Endodermal cell (in vitro differentiated cells): ENCODE measurements at regions not wholly inside any gene's neighbourhood (a gene's known extent, or its start where the extent isn't known, plus 50 kb on each side); places are given as distances from the start of the nearest gene placed in this dataset.
A peak's percentile ranks its signal among the peaks of the same experiment; 100 is the strongest.

Source experiments
- DNase-seq: peaks from one replicate; pipeline ENCODE4 v3.0.0-alpha.2; 2017
- H3K27ac ChIP-seq: 2 replicates; pipeline ENCODE4 v1.5.1; 2013; ENCODE audit warnings: mild to moderate bottlenecking, low read depth, low read length, moderate library complexity
- H3K27me3 ChIP-seq: 2 replicates; pipeline ENCODE4 v1.6.1; 2013; ENCODE audit warnings: mild to moderate bottlenecking, low read length, moderate library complexity; ENCODE audit not compliant: insufficient read depth, control insufficient read depth, poor library complexity, severe bottlenecking
- H3K36me3 ChIP-seq: 2 replicates; pipeline ENCODE4 v1.7.0; 2013; ENCODE audit warnings: mild to moderate bottlenecking, low read length, moderate library complexity; ENCODE audit not compliant: control insufficient read depth, insufficient read depth
- H3K4me1 ChIP-seq: one replicate; pipeline ENCODE4 v1.7.0; 2013; ENCODE audit warnings: low read length; ENCODE audit not compliant: control insufficient read depth, insufficient read depth
- H3K4me3 ChIP-seq: 2 replicates; pipeline ENCODE4 v1.5.1; 2013; ENCODE audit warnings: mild to moderate bottlenecking, low read length, moderate library complexity
- H3K9ac ChIP-seq: 2 replicates; pipeline ENCODE4 v1.6.1; 2013; ENCODE audit warnings: mild to moderate bottlenecking, low read length, moderate library complexity; ENCODE audit not compliant: poor library complexity, severe bottlenecking; ENCODE audit errors: extremely low read depth
- H3K9me3 ChIP-seq: 2 replicates; pipeline ENCODE4 v1.6.1; 2013; ENCODE audit warnings: mild to moderate bottlenecking, low read length, moderate library complexity; ENCODE audit not compliant: control insufficient read depth
- H3K27ac Mint-ChIP-seq: 2 replicates; pipeline ENCODE4 v1.8.0; 2020; ENCODE audit warnings: mixed read lengths
- H3K27me3 Mint-ChIP-seq: 2 replicates; pipeline ENCODE4 v1.8.0; 2021; ENCODE audit warnings: mild to moderate bottlenecking, mixed read lengths; ENCODE audit not compliant: insufficient read depth
- H3K36me3 Mint-ChIP-seq: 2 replicates; pipeline ENCODE4 v1.8.0; 2020; ENCODE audit warnings: low read depth, mixed read lengths
- H3K4me1 Mint-ChIP-seq: 2 replicates; pipeline ENCODE4 v1.8.0; 2020; ENCODE audit warnings: mixed read lengths
- H3K4me3 Mint-ChIP-seq: 2 replicates; pipeline ENCODE4 v1.8.0; 2020; ENCODE audit warnings: mild to moderate bottlenecking, moderate library complexity, mixed read lengths
- H3K9me3 Mint-ChIP-seq: 2 replicates; pipeline ENCODE4 v1.8.0; 2020; ENCODE audit warnings: mild to moderate bottlenecking, mixed read lengths
- WGBS, 2 experiments: methylation state at CpG; one replicate each; pipeline versions ENCODE4 v1.1.5 to v1.1.7; 2013; ENCODE audit warnings: missing lambda C conversion rate in 2 of 2, mixed read lengths in 1 of 2; ENCODE audit not compliant: insufficient coverage in 1 of 2, insufficient read length in 1 of 2; 5-methylcytosine and 5-hydroxymethylcytosine counted together
- TF ChIP-seq, protein P1 (sequence below): fragments of 200-600 bp; sonication (generic); conservative IDR thresholded peaks from 2 replicates; pipeline ENCODE4 v1.5.0; 2021; ENCODE audit warnings: antibody characterized with exemption, mild to moderate bottlenecking

DNA sequence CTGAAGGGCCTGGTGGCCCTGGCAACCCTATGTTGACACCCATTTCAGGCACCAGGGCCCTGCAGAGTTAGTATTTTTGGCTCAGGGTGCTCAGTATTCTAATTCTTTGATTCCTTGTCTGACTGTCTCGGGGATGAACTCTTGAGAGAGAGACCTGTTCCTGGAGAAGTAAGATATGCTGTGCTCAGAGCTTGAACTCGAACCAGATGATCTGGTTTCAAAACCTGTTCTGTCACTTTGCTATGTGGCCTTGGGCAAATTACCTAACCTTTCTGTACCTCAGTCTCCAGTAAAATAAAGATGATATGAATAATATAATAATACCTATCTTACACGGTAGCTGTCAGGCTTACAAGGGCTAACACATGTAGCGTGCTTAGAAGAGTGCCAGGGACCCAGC is 294.2 kb downstream of the DYSF start:
- no peaks in the 10 kb centered on the region for H3K36me3 Mint-ChIP-seq
- DNase-seq, result no peak
- Histone ChIP-seq H3K4me3 (no peak overlapping the region), H3K27ac (no peak overlapping the region), H3K4me1 (no peaks in the 10 kb centered on the region), H3K9me3 (no peaks in the 10 kb centered on the region), H3K27me3 (no peaks in the 10 kb centered on the region), H3K36me3 (no peaks in the 10 kb centered on the region), H3K9ac (no peak overlapping the region)
- TF ChIP-seq, protein P1, sequence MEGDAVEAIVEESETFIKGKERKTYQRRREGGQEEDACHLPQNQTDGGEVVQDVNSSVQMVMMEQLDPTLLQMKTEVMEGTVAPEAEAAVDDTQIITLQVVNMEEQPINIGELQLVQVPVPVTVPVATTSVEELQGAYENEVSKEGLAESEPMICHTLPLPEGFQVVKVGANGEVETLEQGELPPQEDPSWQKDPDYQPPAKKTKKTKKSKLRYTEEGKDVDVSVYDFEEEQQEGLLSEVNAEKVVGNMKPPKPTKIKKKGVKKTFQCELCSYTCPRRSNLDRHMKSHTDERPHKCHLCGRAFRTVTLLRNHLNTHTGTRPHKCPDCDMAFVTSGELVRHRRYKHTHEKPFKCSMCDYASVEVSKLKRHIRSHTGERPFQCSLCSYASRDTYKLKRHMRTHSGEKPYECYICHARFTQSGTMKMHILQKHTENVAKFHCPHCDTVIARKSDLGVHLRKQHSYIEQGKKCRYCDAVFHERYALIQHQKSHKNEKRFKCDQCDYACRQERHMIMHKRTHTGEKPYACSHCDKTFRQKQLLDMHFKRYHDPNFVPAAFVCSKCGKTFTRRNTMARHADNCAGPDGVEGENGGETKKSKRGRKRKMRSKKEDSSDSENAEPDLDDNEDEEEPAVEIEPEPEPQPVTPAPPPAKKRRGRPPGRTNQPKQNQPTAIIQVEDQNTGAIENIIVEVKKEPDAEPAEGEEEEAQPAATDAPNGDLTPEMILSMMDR, result no peak
- no peak overlapping the region for H3K27ac Mint-ChIP-seq
- H3K9me3 Mint-ChIP-seq, result peaks cover 3% of the 10 kb centered on the region
- peaks cover 2% of the 10 kb centered on the region for H3K4me1 Mint-ChIP-seq
- no peak overlapping the region for H3K4me3 Mint-ChIP-seq
- 94 to 96% methylated on average over 2 to 4 of the region's 4 CpGs for WGBS, 2 experiments
- peaks cover 3% of the 10 kb centered on the region for H3K27me3 Mint-ChIP-seq

DNA sequence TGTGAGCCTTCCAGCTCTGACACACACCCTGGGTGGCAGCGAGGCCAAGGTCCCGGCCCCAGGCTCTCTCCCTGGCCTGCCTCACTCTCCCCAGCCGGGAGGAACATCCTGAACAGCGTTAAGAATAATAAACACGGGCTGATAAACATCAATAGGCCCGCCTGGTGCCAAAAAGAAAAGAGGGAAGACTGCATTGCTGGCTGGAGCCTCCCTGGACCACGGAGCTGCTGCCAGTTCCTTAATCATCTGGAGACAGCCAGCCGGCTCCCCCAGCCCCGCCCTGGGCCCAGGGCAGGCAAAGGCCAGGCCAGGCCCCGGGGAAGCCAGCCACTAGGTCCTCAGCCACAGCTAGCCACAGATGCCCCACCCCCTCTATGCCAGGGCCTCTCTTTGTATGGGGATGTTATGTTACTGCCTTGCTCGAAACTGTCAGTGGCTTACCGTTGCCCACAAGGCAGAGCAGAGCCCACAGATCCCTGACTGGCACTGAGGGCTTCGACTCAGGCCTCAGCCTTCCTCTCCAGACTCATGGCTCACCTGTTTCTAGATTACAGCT is 293.7 kb downstream of the DYSF start:
- no peaks in the 10 kb centered on the region for H3K27me3 ChIP-seq
- H3K4me1 Mint-ChIP-seq, result peaks cover 2% of the 10 kb centered on the region
- 80 to 90% methylated on average over 6 to 13 of the region's 13 CpGs for WGBS, 2 experiments
- H3K27ac Mint-ChIP-seq, result no peak overlapping the region
- no peak overlapping the region for H3K4me3 Mint-ChIP-seq
- H3K27ac ChIP-seq, result peak overlapping the region; percentile 32
- no peak overlapping the region for H3K9ac ChIP-seq
- H3K9me3 Mint-ChIP-seq, result peaks cover 2% of the 10 kb centered on the region
- no peaks in the 10 kb centered on the region for H3K36me3 Mint-ChIP-seq
- peaks cover 2% of the 10 kb centered on the region for H3K27me3 Mint-ChIP-seq
- H3K4me1 ChIP-seq, result no peaks in the 10 kb centered on the region
- TF ChIP-seq, protein P1, result no peak
- no peak overlapping the region for H3K4me3 ChIP-seq
- no peaks in the 10 kb centered on the region for H3K9me3 ChIP-seq
- peak; percentile 55 for DNase-seq
- no peaks in the 10 kb centered on the region for H3K36me3 ChIP-seq

DNA sequence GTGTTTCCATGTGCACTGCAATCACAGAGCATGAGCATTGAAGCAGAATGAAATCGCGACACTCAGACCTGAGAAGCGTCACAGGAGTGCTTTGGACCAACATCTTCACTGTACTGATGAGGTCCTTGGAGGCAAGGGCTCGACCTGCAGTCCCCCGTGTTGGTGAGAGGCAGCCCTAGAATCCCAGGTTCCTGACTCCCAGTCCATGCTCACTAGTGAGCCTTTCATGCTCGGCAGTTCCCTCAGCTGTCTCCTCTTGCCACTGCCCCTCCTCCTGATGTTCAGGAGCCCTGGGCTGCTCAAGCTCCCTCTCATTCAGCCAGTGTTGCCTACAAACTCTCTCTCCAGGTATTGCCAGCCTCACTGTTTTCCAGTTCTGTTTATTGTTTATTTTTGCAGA is 291.4 kb downstream of the DYSF start:
- 89 to 93% methylated on average over 5 to 6 of the region's 6 CpGs for WGBS, 2 experiments
- Mint-ChIP-seq H3K27me3 (no peaks in the 10 kb centered on the region), H3K9me3 (peaks cover 4% of the 10 kb centered on the region), H3K27ac (no peak overlapping the region), H3K36me3 (no peaks in the 10 kb centered on the region), H3K4me3 (no peak overlapping the region), H3K4me1 (peaks cover 2% of the 10 kb centered on the region)
- peaks cover 4% of the 10 kb centered on the region for H3K9me3 ChIP-seq
- H3K4me3 ChIP-seq, result no peak overlapping the region
- H3K27me3 ChIP-seq, result no peaks in the 10 kb centered on the region
- no peak overlapping the region for H3K27ac ChIP-seq
- TF ChIP-seq, protein P1, result no peak
- H3K9ac ChIP-seq, result no peak overlapping the region
- no peaks in the 10 kb centered on the region for H3K4me1 ChIP-seq
- no peak for DNase-seq
- no peaks in the 10 kb centered on the region for H3K36me3 ChIP-seq
